HUDEP-2 (cell line): ENCODE measurements at regions not wholly inside any gene's neighbourhood (a gene's known extent, or its start where the extent isn't known, plus 50 kb on each side); places are given as distances from the start of the nearest gene placed in this dataset.

Experiments used
- DNase-seq, 76 experiments: peaks; one replicate each; lab custom pipeline; 2025; ENCODE audit not compliant: unreplicated experiment in 76 of 76; lab: John Stamatoyannopoulos, UW

- no peak for DNase-seq
Observed at GRCh38 chr2:18105929-18106328, 227.5 kb downstream of the KCNS3 start.

GRCh38 chr2:18104595-18105224 is 226.2 kb downstream of the KCNS3 start:
- no peak for DNase-seq

GRCh38 chr2:18096836-18097405 is 218.5 kb downstream of the KCNS3 start:
- DNase-seq: no peak

- DNase-seq: no peak
Observed at GRCh38 chr2:18094277-18094676, 215.8 kb downstream of the KCNS3 start.

DNA sequence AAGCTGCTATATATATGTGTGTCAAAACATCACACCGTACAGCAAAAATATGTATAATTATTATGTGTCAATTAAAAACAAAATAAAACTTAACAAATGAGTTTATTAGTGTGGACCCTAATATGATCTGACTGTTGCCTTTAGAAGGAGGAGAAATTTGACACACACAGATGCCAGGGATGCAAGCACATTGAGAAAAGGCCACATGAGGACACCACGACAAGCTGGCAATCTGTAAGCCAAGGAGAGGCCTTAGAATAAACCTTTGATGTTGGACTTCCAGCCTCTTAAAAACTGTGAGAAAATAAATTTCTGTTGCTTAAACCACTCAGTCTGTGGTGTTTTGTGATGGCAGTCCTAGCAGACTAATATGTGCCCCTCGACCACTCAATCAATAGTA is 214.7 kb downstream of the KCNS3 start:
- DNase-seq: no peak

DNA sequence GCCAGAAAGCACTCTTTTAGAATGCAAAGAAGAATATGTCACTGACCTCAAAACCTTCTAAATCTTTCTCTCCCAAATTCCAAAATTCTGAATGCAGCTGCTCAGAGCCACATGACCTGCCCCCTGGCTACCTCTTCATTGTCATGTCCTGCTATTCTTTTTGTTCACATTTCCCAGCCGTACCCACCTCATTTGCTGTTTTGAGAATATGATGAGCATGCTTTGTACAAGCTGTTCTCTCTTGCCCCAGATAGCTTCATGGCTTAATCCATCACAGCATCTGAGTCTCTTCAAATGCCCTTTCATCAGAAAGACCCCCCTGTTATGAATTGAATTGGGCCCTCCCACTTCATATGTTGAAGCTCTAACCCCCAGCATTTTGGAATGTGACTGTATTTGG is 214.3 kb downstream of the KCNS3 start:
- DNase-seq: no peak

GRCh38 chr2:18085593-18085992 is 207.1 kb downstream of the KCNS3 start:
- DNase-seq: peak in 1 of 76 experiments; percentile 11

DNA sequence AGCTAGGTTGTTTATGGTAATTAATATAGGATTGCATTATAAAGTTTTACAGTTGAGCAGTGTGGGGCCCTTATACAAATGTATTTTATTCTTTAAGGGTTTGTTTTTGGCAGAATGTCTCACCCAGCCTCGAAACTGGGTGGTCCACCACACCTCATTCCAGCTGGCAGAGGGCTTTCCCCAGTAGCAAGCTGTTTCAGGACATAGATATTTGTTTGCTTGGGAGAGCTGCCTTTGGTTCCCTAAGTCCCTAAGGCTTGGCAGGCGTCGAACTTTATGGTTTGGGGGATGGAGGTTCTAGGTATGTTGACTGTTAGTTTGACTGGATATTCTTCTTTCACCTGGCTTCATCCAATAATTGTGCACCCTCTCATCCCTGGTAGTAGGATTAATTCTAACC is 205.9 kb downstream of the KCNS3 start:
- DNase-seq: no peak

DNA sequence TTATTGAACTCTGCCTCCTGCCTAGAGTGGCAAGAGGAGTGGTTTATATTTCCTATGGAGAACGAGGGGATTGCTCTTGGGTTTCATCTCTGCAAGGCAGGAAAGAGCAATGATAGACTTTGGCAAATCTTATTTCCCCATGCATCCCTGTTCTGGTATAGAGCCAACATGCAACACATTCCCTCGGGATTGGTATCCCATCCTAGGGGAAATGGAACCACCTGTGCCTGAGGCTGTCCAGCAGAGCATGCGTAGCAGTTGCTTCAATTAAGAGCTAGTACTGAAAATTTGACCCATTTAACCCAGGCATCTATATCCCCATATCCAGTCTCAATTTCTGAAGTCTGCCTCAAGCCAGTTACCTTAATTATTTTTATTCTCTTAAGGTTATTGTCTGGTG is 205.3 kb downstream of the KCNS3 start:
- no peak for DNase-seq

DNA sequence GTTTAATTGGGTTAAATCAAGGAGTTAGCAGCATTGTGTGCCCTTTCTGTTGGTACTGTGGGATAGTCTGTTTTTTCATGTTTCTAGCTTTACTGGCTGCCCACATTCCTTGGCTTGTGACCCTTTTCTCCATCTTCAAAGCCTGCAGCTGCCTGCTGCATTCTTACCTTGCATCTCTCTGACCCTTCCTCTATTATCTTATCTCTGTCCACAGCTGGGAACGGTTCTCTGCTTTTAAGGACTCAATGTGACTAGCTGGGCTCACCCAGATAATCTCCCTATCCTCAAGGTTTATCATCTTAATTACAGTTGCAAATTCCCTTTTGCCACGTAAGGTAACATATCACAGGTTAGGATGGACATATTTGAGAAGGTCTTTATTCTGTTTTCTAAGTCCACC is 199.7 kb downstream of the KCNS3 start:
- DNase-seq: peak in 38 of 76 experiments; percentile 1 to 74 (median 22)

- peak in 26 of 76 experiments; percentile 2 to 65 (median 22) for DNase-seq
Observed at GRCh38 chr2:18077704-18078103, 199.2 kb downstream of the KCNS3 start.

- DNase-seq: peak in 1 of 76 experiments; percentile 17
Observed at GRCh38 chr2:18077231-18077630, 198.8 kb downstream of the KCNS3 start.

- DNase-seq: no peak
Observed at GRCh38 chr2:18074476-18074875, 196.0 kb downstream of the KCNS3 start.

GRCh38 chr2:18073601-18074000 is 195.1 kb downstream of the KCNS3 start:
- no peak for DNase-seq

DNA sequence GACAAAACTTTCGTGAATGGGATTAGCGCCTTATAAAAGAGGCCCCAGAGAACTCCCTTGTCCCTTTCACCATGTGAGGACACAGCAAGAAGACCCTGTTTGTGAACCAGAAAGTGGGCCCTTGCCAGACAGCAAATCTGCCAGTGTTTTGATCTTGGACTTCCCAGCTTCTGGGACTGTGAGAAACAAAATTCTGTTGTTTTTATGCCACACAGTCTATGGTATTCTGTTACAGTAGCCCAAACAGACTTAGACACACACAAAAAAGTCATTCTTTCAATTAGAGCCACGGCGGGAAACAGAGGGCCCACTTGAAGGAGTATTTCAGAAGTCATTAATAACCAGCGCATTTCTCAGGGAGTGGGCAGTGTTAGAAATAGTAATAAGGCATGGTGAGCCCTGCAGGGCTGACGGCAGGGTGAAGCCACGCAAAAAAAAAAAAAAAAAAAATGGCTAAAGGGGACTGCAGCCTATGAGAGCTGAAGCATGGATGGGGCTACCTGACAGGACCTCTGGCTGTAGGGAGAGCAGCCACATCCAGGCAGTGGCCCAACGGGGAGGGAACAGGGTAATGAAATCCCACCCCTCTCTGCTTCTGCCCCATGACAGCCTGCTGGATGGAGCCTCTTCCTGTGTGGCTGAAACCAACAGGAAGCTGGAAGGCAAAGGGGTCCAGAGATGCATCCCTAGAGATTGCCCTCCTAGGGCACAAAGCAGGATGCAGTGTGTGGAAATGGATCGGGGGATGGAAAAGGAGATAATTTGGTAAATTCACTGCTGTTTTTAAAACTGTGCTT is 189.3 kb downstream of the KCNS3 start:
- no peak for DNase-seq

DNA sequence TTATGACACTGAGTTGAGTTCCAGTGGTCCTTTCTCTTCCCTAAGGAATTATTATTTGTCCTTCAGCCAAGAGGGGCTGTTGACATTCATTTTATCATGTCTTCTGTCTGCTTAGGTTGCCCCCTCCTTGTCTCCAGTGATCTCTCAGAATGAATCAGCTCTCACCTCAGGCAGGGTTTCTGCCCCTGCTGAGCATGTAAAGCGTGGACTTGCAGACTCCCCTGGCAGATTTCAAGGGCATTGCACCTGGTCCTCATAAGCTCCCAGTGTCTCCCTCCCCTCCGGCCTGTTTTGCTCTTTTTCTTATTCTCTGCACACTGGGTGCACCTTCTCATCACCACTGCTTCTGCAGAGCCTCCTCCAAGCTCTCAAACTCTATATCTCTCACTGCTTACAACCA is 188.4 kb downstream of the KCNS3 start:
- DNase-seq: no peak

- no peak for DNase-seq
Observed at GRCh38 chr2:18066066-18066465, 187.6 kb downstream of the KCNS3 start.

DNA sequence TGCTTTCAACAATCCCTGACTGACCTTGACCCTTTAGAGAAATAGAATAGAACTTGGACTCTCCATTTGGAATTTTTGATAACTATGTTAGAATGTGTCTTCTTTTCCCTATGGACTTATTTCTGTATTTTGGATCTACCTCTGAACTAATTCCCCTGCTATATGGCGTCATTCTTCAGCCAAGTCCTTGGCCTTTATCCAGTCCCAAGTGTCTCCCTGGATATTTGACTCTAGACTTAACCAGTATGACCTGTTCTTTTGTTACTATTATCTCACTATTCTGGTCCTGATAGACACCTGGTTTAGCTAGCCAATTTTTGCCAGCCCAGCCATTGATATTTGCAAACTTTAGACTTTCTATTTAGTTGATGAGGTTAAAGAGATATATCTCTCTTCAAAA is 186.8 kb downstream of the KCNS3 start:
- DNase-seq: no peak

GRCh38 chr2:18063826-18064470 is 185.5 kb downstream of the KCNS3 start:
- DNase-seq: no peak

DNA sequence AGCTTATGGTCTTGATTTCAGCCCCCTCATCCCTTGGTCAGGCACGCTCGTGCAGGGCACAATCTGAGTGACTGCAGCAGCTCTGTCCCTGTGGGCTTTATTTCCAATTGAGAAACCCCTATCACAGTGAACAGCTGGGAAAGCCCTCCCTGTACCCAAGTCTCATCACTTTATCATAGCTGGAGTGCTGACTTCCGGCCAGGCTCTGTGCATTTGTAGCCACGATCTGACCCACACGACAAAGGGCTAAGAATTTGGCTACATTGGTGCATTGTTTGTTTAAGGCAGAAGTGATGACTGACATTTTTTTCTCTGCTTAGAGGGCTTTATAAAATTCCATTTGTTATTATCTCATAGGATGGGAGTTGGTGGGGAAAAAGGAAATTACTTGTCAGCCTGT is 184.4 kb downstream of the KCNS3 start:
- no peak for DNase-seq

DNA sequence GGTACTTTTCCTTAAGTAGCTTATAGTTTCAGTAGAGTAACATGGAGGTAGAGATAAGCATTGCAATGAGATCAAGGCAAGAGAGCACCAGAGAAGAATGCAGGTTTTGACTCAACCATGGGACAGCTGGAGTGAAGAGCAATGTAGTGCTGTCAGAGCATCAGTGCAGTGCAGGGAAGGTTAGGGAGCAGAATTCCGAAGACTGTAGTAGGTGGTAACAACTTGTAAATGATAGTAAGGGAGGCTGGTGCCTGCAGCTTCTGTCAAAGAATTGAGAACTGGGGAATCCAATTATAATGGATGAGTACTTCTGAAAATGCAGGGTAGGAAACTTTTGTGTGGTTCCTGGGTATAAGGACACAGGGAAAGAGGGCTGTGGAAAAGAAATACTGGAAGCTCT is 183.2 kb downstream of the KCNS3 start:
- DNase-seq: no peak
